SK-N-SH (cell line): ENCODE measurements at regions not wholly inside any gene's neighbourhood (a gene's known extent, or its start where the extent isn't known, plus 50 kb on each side); places are given as distances from the start of the nearest gene placed in this dataset.
A peak's percentile ranks its signal among the peaks of the same experiment; 100 is the strongest.

Experiments used
- CTCF ChIA-PET: fragments of 300-600, 350-600 bp; formaldehyde crosslinking; extraction: SDS; loops from one replicate; lab custom pipeline; 2021; lab: Yijun Ruan, JAX
- POLR2A ChIA-PET: fragments of 350-600 bp; sonication (Branson Sonifier 250); formaldehyde crosslinking; extraction: SDS; loops from one replicate; lab custom pipeline; 2020; ENCODE audit warnings: antibody characterized with exemption, inconsistent platforms; lab: Yijun Ruan, JAX
- DNase-seq: peaks from one replicate; pipeline ENCODE4 v3.0.0; 2012
- H2AFZ ChIP-seq: fragments of 200-600 bp; sonication (generic); 2 replicates; pipeline ENCODE4 v1.8.1; 2016; ENCODE audit warnings: antibody characterized with exemption, mild to moderate bottlenecking, low read depth
- H3F3A ChIP-seq: fragments of 200-600 bp; sonication (generic); replicated peaks from 2 replicates; pipeline ENCODE3; 2016; ENCODE audit warnings: antibody characterized with exemption, mild to moderate bottlenecking; ENCODE audit not compliant: insufficient read depth
- H3K27ac ChIP-seq, 2 experiments: fragments of 200-500 bp in 1 of 2; fragments of 200-600 bp in 1 of 2; sonication (Bioruptor generic) in 1 of 2; sonication (generic), shearing (Covaris generic) in 1 of 2; 2 replicates each; pipeline versions ENCODE4 v1.5.1 to v1.6.1; 2014 to 2016; ENCODE audit warnings: low read depth in 2 of 2, inconsistent platforms in 1 of 2, low read length in 1 of 2, mild to moderate bottlenecking in 1 of 2, mixed read lengths in 1 of 2
- H3K27me3 ChIP-seq: fragments of 200-600 bp; sonication (generic), shearing (Covaris generic); 2 replicates; pipeline ENCODE4 v1.6.1; 2016; ENCODE audit warnings: mixed run types; ENCODE audit not compliant: insufficient read depth
- H3K36me3 ChIP-seq, 2 experiments: fragments of 200-500 bp in 1 of 2; fragments of 200-600 bp in 1 of 2; sonication (Bioruptor generic) in 1 of 2; sonication (generic) in 1 of 2; replicated peaks in 1 of 2; 2 replicates each; pipeline versions ENCODE3 to v1.5.1; 2014 to 2016; ENCODE audit warnings: low read length in 1 of 2, mild to moderate bottlenecking in 1 of 2; ENCODE audit not compliant: insufficient read depth in 2 of 2, control insufficient read depth in 1 of 2
- H3K4me1 ChIP-seq, 2 experiments: fragments of 200-500 bp in 1 of 2; fragments of 200-600 bp in 1 of 2; sonication (Bioruptor generic) in 1 of 2; sonication (generic), shearing (Covaris generic) in 1 of 2; 2 replicates each; pipeline versions ENCODE4 v1.5.1 to v1.6.1; 2014 to 2016; ENCODE audit warnings: low read depth in 1 of 2, low read length in 1 of 2, mixed run types in 1 of 2; ENCODE audit not compliant: insufficient read depth in 2 of 2, control insufficient read depth in 1 of 2
- H3K4me2 ChIP-seq: fragments of 200-600 bp; sonication (generic), shearing (Covaris generic); 2 replicates; pipeline ENCODE4 v1.6.1; 2017; ENCODE audit warnings: mixed run types
- H3K4me3 ChIP-seq, 2 experiments: fragments of 200-500 bp in 1 of 2; fragments of 200-600 bp in 1 of 2; sonication (Bioruptor generic) in 1 of 2; sonication (generic), shearing (Covaris generic) in 1 of 2; 2 replicates each; pipeline versions ENCODE4 v1.5.1 to v1.8.1; 2014 to 2016; ENCODE audit warnings: low read depth in 2 of 2, inconsistent platforms in 1 of 2, low read length in 1 of 2, mild to moderate bottlenecking in 1 of 2, mixed read lengths in 1 of 2, moderate library complexity in 1 of 2
- H3K79me2 ChIP-seq: fragments of 200-600 bp; sonication (generic); 2 replicates; pipeline ENCODE4 v1.8.1; 2017; ENCODE audit warnings: mild to moderate bottlenecking; ENCODE audit not compliant: insufficient read depth
- H3K9ac ChIP-seq: fragments of 200-600 bp; sonication (generic); 2 replicates; pipeline ENCODE4 v1.6.1; 2017; ENCODE audit warnings: mixed run types
- H3K9me2 ChIP-seq: fragments of 200-600 bp; sonication (generic); 2 replicates; pipeline ENCODE4 v1.6.1; 2017; ENCODE audit warnings: mixed run types
- H3K9me3 ChIP-seq: fragments of 200-600 bp; sonication (generic); 2 replicates; pipeline ENCODE4 v1.6.1; 2017; ENCODE audit warnings: mixed run types, mild to moderate bottlenecking, moderate library complexity
- H4K20me1 ChIP-seq: fragments of 200-600 bp; sonication (generic); 2 replicates; pipeline ENCODE4 v1.6.1; 2017; ENCODE audit warnings: mild to moderate bottlenecking, mixed run types; ENCODE audit not compliant: insufficient read depth
- EZH2phosphoT487 ChIP-seq: fragments of 200-600 bp; sonication (generic); IDR thresholded peaks from 2 replicates; pipeline ENCODE4 v1.6.1; 2017; ENCODE audit warnings: low read depth, mixed run types, mild to moderate bottlenecking, antibody characterized with exemption, moderate library complexity, borderline replicate concordance
- FOXJ3 ChIP-seq: sonication (generic); formaldehyde crosslinking; IDR thresholded peaks from 2 replicates; pipeline ENCODE4 v1.5.1; 2020; ENCODE audit warnings: mild to moderate bottlenecking, missing genetic modification reagents
- GABPA ChIP-seq: IDR thresholded peaks from 2 replicates; pipeline ENCODE4 v1.4.0; 2012; ENCODE audit warnings: low read depth, mild to moderate bottlenecking
- MAX ChIP-seq: IDR thresholded peaks from 2 replicates; pipeline ENCODE4 v1.4.0; 2012; ENCODE audit warnings: low read depth
- MEF2A ChIP-seq: IDR thresholded peaks from 2 replicates; pipeline ENCODE4 v1.4.0; 2012; ENCODE audit warnings: low read depth, borderline replicate concordance
- NFIC ChIP-seq: IDR thresholded peaks from 2 replicates; pipeline ENCODE4 v1.4.0; 2012; ENCODE audit warnings: borderline replicate concordance
- NRF1 ChIP-seq: IDR thresholded peaks from 2 replicates; pipeline ENCODE4 v1.6.1; 2012; ENCODE audit warnings: low read depth, mild to moderate bottlenecking, low read length
- PBX3 ChIP-seq: IDR thresholded peaks from 2 replicates; pipeline ENCODE4; 2012
- POLR2AphosphoS5 ChIP-seq: IDR thresholded peaks from 2 replicates; pipeline ENCODE4 v1.6.1; 2012; ENCODE audit warnings: low read depth, low read length
- RAD21 ChIP-seq: IDR thresholded peaks from 2 replicates; pipeline ENCODE4 v1.6.1; 2012; ENCODE audit warnings: mild to moderate bottlenecking, low read length
- RCOR1 ChIP-seq: fragments of 150-350 bp; IDR thresholded peaks from 2 replicates; pipeline ENCODE4 v1.6.1; 2017; ENCODE audit warnings: antibody characterized with exemption, low read length
- REST ChIP-seq: IDR thresholded peaks from 2 replicates; pipeline ENCODE4 v1.6.1; 2012; ENCODE audit warnings: mild to moderate bottlenecking, low read depth, low read length, moderate library complexity
- SMC3 ChIP-seq: IDR thresholded peaks from 2 replicates; pipeline ENCODE4 v1.6.1; 2012; ENCODE audit warnings: low read depth, low read length, improper control_type of control experiment
- TEAD4 ChIP-seq: IDR thresholded peaks from 2 replicates; pipeline ENCODE4 v1.4.0; 2012; ENCODE audit warnings: mild to moderate bottlenecking, borderline replicate concordance; ENCODE audit not compliant: insufficient read depth
- USF2 ChIP-seq: fragments of 150-350 bp; IDR thresholded peaks from 2 replicates; pipeline ENCODE4 v1.6.1; 2017; ENCODE audit warnings: antibody characterized with exemption, low read length, low read depth, borderline replicate concordance
- WGBS: methylation state at CpG from one replicate; pipeline ENCODE4 v1.1.6; 2017; ENCODE audit warnings: low lambda C conversion rate; 5-methylcytosine and 5-hydroxymethylcytosine counted together

- POLR2A ChIA-PET = no interaction called here
- Histone ChIP-seq H3K4me2 (no peak overlapping the region), H3K36me3 (no peaks in the 10 kb centered on the region), H3K9ac (no peak overlapping the region), H3F3A (no peaks in the 10 kb centered on the region), H3K27ac (no peak overlapping the region), H3K4me1 (no peaks in the 10 kb centered on the region), H2AFZ (no peak overlapping the region), H3K9me3 (no peaks in the 10 kb centered on the region), H3K4me3 (no peak overlapping the region), H3K9me2 (no peaks in the 10 kb centered on the region), H3K79me2 (no peaks in the 10 kb centered on the region), H4K20me1 (no peaks in the 10 kb centered on the region), H3K27me3 (no peaks in the 10 kb centered on the region)
- no peak for DNase-seq
- CTCF ChIA-PET = no interaction called here
- TF ChIP-seq NFIC (no peak), USF2 (no peak), GABPA (no peak), MEF2A (no peak), RAD21 (no peak), EZH2phosphoT487 (no peak), PBX3 (no peak), FOXJ3 (CRISPR knock-in tag) (no peak), REST (no peak)
- WGBS = 2% methylated on average over 9 of the region's 9 CpGs
Observed at GRCh38 chr3:99269606-99270351, 368.3 kb upstream of the DCBLD2 start.

GRCh38 chr3:99256788-99257187 is 355.3 kb upstream of the DCBLD2 start:
- no peak overlapping the region for H2AFZ ChIP-seq
- H3K4me2 ChIP-seq = no peak overlapping the region
- H3K9me2 ChIP-seq = no peaks in the 10 kb centered on the region
- peak overlapping the region in 1 of 2 experiments; percentile 50; a peak in 1 of 4 replicates for H3K27ac ChIP-seq
- H3K36me3 ChIP-seq = no peaks in the 10 kb centered on the region
- CTCF ChIA-PET = no interaction called here
- 30% methylated on average over 3 of the region's 3 CpGs for WGBS
- TF ChIP-seq GABPA = no peak
- no peak for TF ChIP-seq RCOR1
- no peak for TF ChIP-seq POLR2AphosphoS5
- no peak for TF ChIP-seq NRF1
- no peak for TF ChIP-seq TEAD4
- no peak for TF ChIP-seq MAX
- no peak for TF ChIP-seq SMC3
- no peak for TF ChIP-seq RAD21
- no peak for TF ChIP-seq MEF2A
- no peaks in the 10 kb centered on the region for H3F3A ChIP-seq
- H3K9ac ChIP-seq = no peak overlapping the region
- H3K79me2 ChIP-seq = no peaks in the 10 kb centered on the region
- POLR2A ChIA-PET = no interaction called here
- no peak for DNase-seq
- H3K4me1 ChIP-seq = no peaks in the 10 kb centered on the region; a peak in 1 of 4 replicates
- no peaks in the 10 kb centered on the region for H3K9me3 ChIP-seq
- no peaks in the 10 kb centered on the region for H3K27me3 ChIP-seq
- no peak overlapping the region for H3K4me3 ChIP-seq
- H4K20me1 ChIP-seq = no peaks in the 10 kb centered on the region
